ENCODE measurements at regions not wholly inside any gene's neighbourhood (a gene's known extent, or its start where the extent isn't known, plus 50 kb on each side); places are given as distances from the start of the nearest gene placed in this dataset.

- DNase-seq (ENCODE audit: low read depth), result no peak
Observed at GRCh38 chr2:236875906-236876505, 209.7 kb upstream of the COPS8 start.

- DNase-seq (ENCODE audit: low read depth), result no peak
Observed at GRCh38 chr2:236876642-236877041, 209.0 kb upstream of the COPS8 start.

- DNase-seq (ENCODE audit: low read depth), result no peak
Observed at GRCh38 chr2:236877972-236878371, 207.7 kb upstream of the COPS8 start.

- no peak for DNase-seq (ENCODE audit: low read depth)
Observed at GRCh38 chr2:236879416-236879963, 206.2 kb upstream of the COPS8 start.

- no peak for DNase-seq (ENCODE audit: low read depth)
Observed at GRCh38 chr2:236882074-236882473, 203.6 kb upstream of the COPS8 start.

DNA sequence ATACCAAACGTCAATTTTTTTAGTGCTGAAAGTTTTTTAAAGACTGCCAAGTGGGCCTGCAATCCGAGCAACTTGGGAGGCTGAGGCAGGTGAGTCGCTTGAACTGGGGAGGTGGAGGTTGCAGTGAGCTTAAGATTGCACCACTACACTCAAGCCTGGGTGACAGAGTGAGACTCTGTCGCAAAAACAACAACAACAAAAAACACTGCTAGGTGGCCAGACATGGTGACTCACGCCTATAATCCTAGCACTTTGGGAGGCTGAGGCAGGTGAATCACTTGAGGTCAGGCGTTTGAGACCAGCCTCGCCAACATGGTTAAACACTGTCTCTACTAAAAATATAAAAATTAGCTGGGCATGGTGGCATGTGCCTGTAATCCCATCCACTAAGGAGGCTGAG lies 202.8 kb upstream of the COPS8 start:
- DNase-seq (ENCODE audit: low read depth), result no peak

DNA sequence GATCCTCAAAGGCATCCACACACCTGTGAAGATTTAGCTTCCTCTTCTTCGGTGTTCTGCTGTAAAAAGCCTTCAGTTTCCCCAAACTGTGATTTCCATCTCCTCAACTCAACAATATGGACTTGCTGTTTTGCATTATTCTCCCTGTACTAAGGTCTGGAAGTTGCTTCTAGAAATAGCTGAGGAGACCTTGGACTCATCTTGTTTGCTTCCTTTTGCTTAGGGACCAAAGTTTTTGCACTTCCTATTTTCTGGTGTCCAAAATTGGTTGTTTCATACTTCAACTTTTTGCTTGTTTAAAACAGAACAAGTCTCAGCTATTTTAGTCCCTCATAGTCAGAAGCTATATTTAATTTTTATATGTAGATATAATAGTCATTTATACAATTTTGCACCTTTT lies 201.9 kb upstream of the COPS8 start:
- DNase-seq (ENCODE audit: low read depth), result no peak

DNA sequence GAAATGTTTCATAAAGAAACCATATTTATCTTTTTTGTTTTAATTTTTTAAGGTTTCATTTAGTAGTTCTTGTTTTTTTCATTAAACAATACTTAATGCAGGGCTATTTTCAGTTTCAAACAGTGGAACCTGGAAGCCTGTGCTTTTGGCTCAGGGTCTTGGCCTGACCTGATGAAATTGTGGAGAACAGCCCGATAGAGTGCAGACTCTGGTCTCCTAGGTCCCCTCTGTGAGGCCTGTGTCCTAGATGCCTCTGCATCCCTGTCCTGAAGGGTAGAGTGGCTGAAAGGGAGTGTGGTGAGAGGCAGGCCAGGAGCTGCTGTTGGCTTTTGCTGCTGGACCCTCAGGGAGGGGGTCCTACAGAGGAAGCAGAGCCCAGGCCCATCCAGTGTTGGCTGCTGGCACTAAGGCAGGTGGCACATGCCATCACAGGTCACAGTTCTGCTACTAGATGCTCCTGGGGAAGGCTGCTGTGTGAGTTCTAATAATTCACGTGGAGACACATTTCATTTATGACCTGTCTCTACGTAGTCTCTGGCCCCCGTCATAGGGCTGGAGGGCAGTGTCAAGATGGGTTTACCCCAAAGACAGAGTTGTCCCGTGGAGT lies 201.0 kb upstream of the COPS8 start:
- DNase-seq (ENCODE audit: low read depth), result no peak

GRCh38 chr2:236886456-236886855 lies 199.2 kb upstream of the COPS8 start:
- DNase-seq (ENCODE audit: low read depth), result no peak

GRCh38 chr2:236887531-236887930 lies 198.2 kb upstream of the COPS8 start:
- no peak for DNase-seq (ENCODE audit: low read depth)

DNA sequence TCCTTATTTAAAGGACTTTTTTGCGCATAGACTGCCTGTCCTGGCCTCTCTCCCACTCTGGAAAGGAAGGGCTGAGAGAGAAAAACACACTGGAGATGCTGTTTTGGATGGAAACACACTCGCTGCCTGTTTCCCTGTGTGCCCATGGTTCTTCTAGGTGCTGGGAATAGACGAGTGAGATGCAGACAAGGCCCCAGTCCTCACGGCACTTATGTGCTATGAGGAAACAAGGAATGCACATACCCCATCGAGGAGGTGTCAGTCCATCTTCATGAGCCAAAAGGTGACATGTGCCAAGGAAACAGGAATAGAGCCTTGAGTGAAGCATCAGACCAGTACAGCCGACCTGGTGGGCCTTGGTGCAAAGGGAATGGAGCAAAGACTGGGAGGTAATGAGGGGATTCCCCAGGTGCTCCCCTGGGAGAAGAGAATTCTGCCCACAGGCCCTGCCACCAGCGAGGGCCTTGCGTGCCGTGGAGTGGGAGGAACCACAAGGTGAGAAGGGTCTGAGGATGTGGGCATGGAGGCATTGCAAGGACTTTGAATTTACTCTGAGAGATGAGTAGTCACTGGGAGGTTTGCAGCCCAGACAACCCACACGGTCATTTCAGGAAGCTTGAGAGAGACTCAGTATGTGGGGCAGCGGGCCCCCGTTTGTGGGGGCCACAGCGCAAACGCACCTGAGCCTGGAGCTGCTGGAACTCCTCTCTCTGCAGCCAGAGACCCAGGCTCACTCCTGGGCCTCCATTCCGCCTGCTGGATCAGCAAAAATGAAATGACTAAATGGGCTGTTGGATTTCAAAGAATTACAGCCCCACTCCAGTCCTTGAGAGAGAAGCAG lies 197.5 kb upstream of the COPS8 start:
- no peak for DNase-seq (ENCODE audit: low read depth)

GRCh38 chr2:236888794-236889780 lies 196.6 kb upstream of the COPS8 start:
- no peak for DNase-seq (ENCODE audit: low read depth)

DNA sequence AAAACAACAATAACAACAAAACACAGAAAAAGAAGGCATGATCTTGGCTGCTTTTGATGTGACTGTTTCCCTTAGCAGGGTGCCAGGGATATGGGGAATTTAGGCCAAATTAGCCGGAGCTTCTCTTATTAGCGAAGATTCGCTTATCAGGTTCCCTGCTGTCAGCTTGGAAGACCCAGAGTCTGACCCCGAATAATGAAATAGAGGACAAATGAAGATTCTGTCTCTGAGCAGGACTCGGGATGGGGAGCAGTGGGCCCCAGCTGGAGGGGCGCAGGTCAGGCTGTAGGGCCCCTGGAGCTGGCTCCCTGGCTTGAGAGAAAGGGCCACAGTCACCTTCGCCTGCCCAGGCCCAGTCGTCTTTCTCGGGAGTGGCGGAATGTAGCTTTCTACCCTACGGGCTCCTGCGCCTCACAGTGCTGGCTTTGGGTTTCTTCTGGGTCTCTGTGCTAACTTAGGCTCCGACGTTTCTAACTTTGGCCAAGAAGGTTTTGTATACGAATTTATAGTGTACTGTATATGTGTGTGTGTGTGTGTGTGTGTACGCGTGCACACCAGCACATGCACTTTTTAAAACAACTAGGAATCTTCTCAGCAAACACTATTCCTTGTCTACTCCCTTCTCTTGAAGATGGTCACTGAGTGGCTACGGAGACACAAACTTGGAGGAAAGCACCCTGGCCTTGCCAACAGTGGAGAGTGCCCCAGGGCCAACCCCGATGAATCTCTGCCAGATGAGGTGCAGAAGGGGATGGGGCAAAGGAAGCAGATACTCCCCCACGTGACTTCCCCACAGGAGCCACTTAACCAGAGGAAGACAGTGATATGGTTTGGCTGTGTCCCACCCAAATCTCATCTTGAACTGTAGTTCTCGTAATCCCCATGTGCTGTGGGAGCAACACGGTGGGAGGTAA lies 195.6 kb upstream of the COPS8 start:
- no peak for DNase-seq (ENCODE audit: low read depth)

DNA sequence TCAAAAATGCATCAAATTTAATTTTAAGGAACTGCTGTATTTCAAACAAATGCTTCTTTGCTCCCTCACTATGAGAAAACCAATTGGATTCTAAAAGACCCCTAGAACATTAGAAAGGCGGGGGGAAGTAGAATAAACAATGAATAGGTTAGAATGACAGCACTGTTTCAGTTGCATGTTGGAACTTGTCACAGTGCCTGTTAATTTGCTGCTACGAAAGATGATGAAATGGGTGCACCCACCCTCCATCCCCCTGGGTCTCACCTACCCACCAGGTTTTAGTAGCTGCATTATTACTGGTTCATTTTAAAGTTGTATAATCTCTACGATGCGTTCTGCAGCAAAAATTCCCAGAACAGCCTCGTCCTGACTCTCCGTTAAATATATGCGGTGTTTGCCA lies 193.0 kb upstream of the COPS8 start:
- DNase-seq (ENCODE audit: low read depth), result no peak

GRCh38 chr2:236894791-236895190 lies 190.9 kb upstream of the COPS8 start:
- no peak for DNase-seq (ENCODE audit: low read depth)

- DNase-seq (ENCODE audit: low read depth), result no peak
Observed at GRCh38 chr2:236895497-236895896, 190.2 kb upstream of the COPS8 start.

DNA sequence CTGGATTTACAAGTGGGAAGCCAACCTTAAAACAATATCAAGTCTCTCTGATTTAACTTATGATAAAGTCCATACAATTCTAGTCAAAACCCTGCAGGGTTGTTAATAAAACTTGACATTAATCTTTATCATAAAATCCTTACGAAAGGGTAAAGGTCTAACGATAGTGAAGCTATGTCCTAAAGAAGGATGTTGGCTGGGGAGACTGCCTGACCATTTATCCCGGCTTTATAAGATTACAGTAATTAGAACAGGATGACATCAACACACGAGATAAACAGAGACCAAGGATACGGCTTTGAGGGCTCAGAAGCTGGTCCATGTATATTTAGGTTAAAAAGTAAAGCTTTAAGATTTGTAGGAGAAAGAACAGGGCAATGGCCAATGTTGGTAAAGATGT lies 189.0 kb upstream of the COPS8 start:
- DNase-seq (ENCODE audit: low read depth), result no peak

GRCh38 chr2:236899146-236899545 lies 186.5 kb upstream of the COPS8 start:
- no peak for DNase-seq (ENCODE audit: low read depth)

- no peak for DNase-seq (ENCODE audit: low read depth)
Observed at GRCh38 chr2:236899950-236900640, 185.6 kb upstream of the COPS8 start.

DNA sequence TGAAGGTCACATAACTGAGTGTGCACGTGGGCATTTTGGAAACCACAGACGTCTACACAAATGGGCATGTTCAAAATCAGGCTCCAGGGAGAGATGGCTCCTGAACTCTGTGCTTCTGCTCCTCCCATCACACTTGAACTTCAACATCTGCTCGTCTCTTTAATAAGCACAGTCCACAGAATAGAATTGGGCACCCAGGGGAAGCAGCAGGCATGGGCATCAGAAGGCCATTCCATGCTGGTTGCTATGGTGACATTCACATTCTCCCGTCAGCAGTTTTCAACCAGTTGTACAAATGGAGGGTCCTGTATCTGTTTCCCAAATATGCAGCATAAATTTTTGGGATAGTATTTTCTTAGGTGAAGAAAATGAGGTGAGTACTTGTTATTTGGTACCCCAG lies 183.7 kb upstream of the COPS8 start:
- DNase-seq (ENCODE audit: low read depth), result no peak
